GM18520 (cell line): ENCODE measurements at regions not wholly inside any gene's neighbourhood (a gene's known extent, or its start where the extent isn't known, plus 50 kb on each side); places are given as distances from the start of the nearest gene placed in this dataset.
"Not testable (repeated sequence)": the region's sequence is repeated elsewhere in the genome, so short reads cannot be mapped to it uniquely, and the experiment has no call there.

ENCODE experiments used
- ATAC-seq: cut with Tn5 transposase; IDR thresholded peaks from one replicate; pipeline ENCODE4 v1.9.1; 2021; ENCODE audit not compliant: unreplicated experiment

DNA sequence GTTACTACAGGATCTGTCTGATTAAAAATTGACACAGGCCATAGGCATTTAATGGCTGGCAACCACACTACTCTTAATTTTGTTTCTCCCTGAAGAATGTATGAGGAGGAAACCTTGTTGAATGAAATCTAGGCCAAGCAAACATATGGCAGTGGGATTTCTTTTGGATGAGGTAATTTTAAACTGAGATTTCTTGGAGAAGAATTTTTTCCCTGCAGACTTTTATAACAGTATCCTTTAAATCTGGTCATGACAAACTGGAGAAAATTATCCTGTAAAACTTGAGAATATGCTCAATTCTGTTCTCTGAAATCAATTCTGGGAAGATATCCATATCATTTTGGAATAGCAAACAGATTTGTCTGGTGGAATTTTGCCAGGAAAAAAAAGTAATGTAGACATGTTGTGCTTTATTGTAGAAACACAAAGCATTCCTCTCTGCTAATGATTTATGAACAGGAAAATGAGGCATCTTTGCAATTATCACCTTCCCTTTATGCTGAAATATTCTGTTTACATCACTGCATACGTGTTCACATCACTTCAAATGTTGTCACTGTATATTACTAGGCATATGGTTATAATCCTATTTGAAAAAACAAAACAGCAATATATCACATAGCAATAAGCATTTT, 108.3 kb upstream of the ARSJ start:
- ATAC-seq = no peak

DNA sequence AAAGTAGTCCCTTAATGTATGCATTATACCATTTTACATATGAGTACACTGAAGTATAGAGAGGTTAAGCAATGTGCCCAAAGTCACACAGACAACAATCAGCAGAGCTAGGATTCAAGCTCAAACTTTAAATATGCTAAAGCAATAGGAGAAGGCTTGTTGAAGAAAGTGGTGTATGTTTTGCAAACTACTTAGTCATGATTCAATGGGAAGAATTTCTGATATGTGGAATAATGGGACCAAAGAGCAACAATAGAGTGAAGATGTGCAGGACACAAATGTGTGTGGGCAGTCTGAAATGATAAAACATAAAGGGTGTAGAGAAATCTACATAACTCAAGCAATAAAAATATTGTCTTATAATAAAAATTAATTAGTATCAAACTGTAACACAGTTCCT, 109.0 kb upstream of the ARSJ start:
- ATAC-seq = no peak

GRCh38 chr4:114091546-114091945, 112.1 kb upstream of the ARSJ start:
- ATAC-seq = no peak

GRCh38 chr4:114093221-114093715, 113.8 kb upstream of the ARSJ start:
- ATAC-seq = no peak

GRCh38 chr4:114100288-114101031, 121.0 kb upstream of the ARSJ start:
- ATAC-seq = no peak

- peak; percentile 34 for ATAC-seq
These were observed 124.5 kb upstream of the ARSJ start for GRCh38 chr4:114103908-114104307.

DNA sequence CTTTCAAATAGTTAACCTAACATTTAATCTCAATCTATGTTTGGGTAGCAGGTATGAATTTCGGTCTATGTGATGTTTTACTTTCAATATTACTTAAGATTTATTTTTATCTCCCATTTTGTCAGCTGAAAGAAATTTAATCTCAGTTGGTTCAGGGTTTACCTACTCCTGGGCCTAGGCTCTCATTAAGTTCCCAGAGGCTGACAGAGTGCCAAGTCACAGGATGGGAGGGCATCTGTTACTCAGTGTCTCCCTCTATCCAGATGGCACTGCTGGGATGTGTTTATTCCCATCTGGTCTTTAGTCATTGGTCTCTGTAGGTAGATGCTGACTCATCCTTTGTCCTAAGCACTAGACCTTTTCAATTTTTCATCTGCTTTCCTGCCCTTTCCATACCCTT, 129.4 kb upstream of the ARSJ start:
- no peak for ATAC-seq

- no peak for ATAC-seq
These were observed 130.3 kb upstream of the ARSJ start for GRCh38 chr4:114109776-114110175.

- no peak for ATAC-seq
These were observed 136.1 kb upstream of the ARSJ start for GRCh38 chr4:114115526-114115925.

GRCh38 chr4:114116861-114117260, 137.4 kb upstream of the ARSJ start:
- no peak for ATAC-seq

GRCh38 chr4:114121221-114121620, 141.8 kb upstream of the ARSJ start:
- no peak for ATAC-seq

DNA sequence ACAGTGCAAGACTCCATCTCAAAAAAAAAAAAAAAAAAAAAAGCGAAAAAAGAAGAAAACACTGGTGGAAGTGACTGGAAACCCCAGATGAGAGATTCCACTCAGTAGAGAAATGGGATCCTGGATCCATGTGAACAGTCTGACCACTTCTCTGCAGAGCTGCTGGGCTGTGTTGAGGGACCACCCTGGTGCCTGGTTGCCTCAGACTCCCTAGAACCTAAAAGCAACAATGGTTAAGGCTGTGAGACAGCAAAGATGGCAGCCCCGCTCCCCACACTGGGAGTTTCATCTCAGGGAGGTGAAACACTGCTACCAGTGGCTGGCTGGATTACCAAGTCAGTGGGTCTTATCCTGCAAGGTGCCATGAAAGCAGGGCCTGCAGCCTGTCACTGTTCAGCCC, 152.8 kb upstream of the ARSJ start:
- ATAC-seq = no peak

DNA sequence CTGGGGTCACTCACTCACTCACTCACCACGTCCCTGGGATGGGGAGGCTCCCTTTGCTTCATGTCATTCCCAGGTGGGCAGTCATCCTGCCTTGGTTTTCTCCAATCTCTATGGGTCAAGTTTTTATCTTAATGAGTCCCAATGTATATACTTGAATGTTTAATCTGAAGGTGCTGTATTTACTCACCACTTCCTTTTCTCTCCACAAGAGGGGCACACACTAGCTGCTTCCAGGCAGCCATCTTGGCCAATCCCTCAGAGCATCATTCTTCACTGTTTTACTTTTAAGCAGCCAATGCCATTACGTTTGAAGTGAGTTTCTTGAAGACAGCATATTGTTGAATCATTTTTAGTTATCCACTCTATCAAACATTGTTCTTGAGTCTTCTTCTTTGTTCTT, 153.4 kb upstream of the ARSJ start:
- ATAC-seq = no peak

- ATAC-seq = no peak
These were observed 156.6 kb upstream of the ARSJ start for GRCh38 chr4:114136069-114136468.

- no peak for ATAC-seq
These were observed 158.5 kb upstream of the ARSJ start for GRCh38 chr4:114137984-114138383.

DNA sequence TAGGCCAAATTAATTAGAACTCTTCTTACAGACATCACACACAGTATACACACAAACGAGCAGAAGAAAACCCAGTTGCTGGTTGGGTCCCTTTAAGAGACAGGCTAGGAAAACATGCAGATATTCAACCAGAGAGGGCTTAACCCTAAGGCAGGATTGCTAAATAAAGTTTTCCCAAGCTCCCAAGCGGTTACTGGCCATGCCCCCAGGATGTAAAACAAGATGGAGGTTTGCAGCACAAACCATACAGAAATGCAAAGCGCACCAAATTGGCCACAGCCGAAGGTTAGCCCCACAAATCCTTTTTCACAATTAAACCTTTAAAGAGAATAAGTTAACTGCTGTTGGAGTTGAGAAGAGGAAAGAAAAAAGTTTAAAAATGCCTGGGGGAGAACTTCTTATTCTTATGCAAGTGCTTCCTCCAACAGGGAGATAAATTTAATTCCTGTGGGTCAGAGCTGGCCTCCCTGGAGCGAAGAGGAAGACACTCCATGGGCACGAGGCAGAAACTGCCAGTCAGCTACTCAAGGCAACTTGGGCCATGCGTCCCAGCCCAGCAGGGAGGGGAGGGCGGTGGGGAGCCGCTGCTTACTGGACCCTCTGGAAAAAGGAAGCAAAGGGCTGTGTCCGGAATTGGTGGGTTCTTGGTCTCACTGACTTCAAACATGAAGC, 167.6 kb upstream of the ARSJ start:
- no peak for ATAC-seq

DNA sequence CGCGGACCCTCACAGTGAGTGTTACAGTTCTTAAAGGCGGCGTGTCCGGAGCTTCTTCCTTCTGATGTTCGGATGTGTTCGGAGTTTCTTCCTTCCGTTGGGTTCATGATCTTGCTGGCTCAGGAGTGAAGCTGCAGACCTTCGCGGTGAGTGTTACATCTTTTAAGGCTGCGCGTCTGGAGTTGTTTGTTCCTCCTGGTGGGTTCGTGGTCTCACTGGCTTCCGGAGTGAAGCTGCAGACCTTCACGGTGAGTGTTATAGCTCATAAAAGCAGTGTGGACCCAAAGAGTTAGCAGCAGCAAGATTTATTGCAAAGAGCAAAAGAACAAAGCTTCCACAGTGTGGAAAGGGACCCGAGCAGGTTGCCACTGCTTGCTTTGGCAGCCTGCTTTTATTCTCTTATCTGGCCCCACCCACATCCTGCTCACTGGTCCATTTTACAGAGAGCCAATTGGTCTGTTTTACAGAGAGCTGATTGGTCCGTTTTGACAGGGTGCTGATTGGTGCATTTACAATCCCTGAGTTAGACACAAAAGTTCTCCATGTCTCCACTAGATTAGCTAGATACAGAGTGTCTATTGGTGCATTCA, 168.3 kb upstream of the ARSJ start:
- not testable (repeated sequence) for ATAC-seq

DNA sequence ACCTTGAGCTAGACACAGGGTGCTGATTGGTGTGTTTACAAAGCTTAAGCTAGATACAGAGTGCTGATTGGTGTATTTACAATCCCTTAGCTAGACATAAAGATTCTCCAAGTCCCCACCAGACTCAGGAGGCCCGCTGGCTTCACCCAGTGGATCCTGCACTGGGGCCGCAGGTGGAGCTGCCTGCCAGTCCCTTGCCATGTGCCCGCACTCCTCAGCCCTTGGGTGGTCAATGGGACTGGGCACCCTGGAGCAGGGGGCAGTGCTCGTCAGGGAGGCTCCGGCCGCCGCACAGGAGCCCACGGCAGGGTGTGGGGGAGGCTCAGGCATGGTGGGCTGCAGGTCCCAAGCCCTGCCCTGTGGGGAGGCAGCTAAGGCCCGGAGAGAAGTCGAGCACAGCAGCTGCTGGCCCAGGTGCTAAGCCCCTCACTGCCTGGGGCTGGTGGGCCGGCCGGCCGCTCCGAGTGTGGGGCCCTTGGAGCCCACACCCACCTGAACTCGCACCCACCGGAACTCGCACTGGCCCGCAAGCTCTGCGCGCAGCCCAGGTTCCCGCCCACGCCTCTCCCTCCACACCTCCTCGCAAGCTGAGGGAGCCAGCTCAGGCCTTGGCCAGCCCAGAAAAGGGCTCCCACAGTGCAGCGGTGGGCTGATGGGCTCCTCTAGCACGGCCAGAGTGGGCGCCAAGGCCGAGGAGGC, 169.1 kb upstream of the ARSJ start:
- ATAC-seq = not testable (repeated sequence)

GRCh38 chr4:114156371-114156770, 176.9 kb upstream of the ARSJ start:
- no peak for ATAC-seq

DNA sequence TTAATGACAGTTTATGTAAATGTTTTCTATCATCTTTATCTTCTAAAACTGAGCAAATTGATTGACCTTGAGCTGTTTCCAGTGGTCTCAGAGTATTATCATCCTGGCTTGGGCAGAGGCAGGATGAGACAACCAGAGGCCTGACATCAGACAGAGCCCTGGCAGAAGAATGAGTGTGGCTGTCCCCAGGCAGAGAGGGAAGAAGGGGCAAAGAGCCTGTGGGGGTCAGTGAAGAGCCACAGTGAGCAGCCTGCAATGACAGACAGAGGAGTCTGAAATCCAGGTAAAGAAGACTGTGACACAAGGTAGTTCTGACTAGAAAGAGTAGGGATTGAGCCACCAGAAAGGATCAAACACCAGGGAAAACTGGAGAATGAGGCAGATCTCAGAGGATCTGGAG, 182.4 kb upstream of the ARSJ start:
- ATAC-seq = no peak

DNA sequence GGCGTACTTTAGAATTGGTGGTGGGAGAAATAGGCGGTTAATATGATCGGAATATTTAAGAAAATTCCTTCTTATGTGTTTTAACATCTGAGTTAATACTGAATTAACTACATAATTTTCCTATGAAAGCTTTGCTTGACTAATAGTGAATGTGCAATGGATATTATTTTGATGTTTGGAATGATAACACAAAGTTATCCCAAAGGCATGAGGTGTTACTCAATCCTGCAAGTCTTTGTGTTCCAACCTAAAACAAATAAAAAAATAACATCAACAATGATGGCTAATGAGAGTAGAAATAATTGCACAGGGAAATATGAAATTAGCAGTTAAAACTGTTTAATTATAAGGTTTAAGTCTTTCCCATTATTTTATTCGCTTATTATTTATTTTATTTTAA, 183.6 kb upstream of the ARSJ start:
- ATAC-seq = no peak
